ENCODE measurements at regions not wholly inside any gene's neighbourhood (a gene's known extent, or its start where the extent isn't known, plus 50 kb on each side); places are given as distances from the start of the nearest gene placed in this dataset.

GRCh38 chr3:64972793-64973192 is 285.0 kb upstream of the ADAMTS9 start:
- no peak overlapping the region for H3K4me3 ChIP-seq (ENCODE audit: low read depth, low read length)
- no peak for TF ChIP-seq CTCF (IDR thresholded peaks at IDR 0.05; ENCODE audit: insufficient read depth, low read length, missing control alignments)
- POLR2A ChIA-PET: no interaction called here
- CTCF ChIA-PET: no interaction called here
- DNase-seq (ENCODE audit: low read depth, low spot score): no peak

DNA sequence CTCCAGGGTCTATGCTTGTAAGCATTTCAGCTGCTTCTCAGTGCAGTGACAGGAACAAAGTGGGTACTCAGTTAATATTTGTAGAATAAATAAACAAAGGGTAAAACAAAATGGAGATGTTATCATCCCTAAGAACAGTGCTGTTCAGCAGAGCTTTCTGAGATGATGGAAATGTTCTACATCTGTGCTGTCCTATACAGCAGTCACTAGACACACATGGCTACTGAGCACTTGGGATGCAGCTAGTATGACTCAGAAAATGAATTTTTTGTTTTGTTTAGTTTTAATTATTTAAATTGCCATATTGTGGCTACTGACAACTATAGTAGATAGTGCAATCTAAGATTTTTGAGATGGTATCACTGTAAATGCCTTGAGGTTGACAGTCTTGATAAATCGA is 283.8 kb upstream of the ADAMTS9 start:
- ChIA-PET CTCF (no interaction called here), POLR2A (no interaction called here)
- TF ChIP-seq CTCF (IDR thresholded peaks at IDR 0.05; ENCODE audit: insufficient read depth, low read length, missing control alignments): no peak
- no peak overlapping the region for H3K4me3 ChIP-seq (ENCODE audit: low read depth, low read length)
- no peak for DNase-seq (ENCODE audit: low read depth, low spot score)

DNA sequence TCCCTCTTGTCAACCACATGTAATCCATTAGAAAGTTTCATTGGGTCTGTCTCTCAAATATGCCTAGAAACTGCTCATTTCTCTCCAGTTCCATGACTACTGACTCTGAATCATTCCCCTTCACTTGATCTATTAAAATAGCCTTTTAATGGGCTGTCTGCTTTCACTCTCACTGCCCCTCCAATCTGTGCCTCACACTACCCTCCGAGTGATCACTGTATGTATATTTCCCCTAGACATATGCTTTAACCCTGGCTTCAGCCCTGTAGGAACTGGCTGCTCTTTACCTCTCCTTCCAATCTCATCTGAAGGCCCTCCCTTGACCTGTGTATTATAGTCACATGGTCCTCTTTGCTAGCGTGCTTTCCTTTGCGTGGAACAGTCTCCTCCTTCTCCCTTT is 282.8 kb upstream of the ADAMTS9 start:
- H3K4me3 ChIP-seq (ENCODE audit: low read depth, low read length): no peak overlapping the region
- TF ChIP-seq CTCF (IDR thresholded peaks at IDR 0.05; ENCODE audit: insufficient read depth, low read length, missing control alignments): no peak
- POLR2A ChIA-PET: no interaction called here
- CTCF ChIA-PET: no interaction called here
- no peak for DNase-seq (ENCODE audit: low read depth, low spot score)

DNA sequence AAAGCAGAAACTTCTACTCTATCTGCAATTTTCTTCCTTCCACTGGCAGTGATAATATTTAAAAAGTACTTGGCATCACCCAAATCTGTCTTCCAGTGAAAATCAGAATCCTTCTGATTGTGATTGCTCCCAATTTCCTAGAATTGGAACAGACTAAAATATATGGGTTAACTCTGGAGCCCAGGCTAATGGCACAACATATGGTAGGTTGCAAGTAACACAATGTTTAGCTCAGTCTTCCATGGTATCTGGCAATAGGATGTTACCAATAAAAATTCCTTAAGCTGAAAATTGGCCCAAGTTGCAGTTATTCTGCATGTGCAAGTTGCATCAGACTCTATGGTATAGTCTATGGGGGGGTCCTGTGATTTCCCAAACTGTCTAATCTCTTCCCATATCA is 273.5 kb upstream of the ADAMTS9 start:
- no peak for TF ChIP-seq CTCF (IDR thresholded peaks at IDR 0.05; ENCODE audit: insufficient read depth, low read length, missing control alignments)
- ChIA-PET CTCF (no interaction called here), POLR2A (no interaction called here)
- no peak for DNase-seq (ENCODE audit: low read depth, low spot score)
- no peak overlapping the region for H3K4me3 ChIP-seq (ENCODE audit: low read depth, low read length)

- CTCF ChIA-PET: no interaction called here
These were observed 270.5 kb upstream of the ADAMTS9 start for GRCh38 chr3:64958199-64958843.

More at GRCh38 chr3:64958199-64958843, 270.5 kb upstream of the ADAMTS9 start:
- POLR2A ChIA-PET: no interaction called here
- no peak for DNase-seq (ENCODE audit: low read depth, low spot score)
- TF ChIP-seq CTCF (IDR thresholded peaks at IDR 0.05; ENCODE audit: insufficient read depth, low read length, missing control alignments): no peak
- H3K4me3 ChIP-seq (ENCODE audit: low read depth, low read length): no peak overlapping the region

Data from AG04449 (cell line).